Stimulated activated naive CD8-positive, alpha-beta T cell treated with anti-CD3 and anti-CD28 coated beads, Interleukin-15, amount 100 ng/mL, for 72 hours (primary cell): ENCODE measurements at regions not wholly inside any gene's neighbourhood (a gene's known extent, or its start where the extent isn't known, plus 50 kb on each side); places are given as distances from the start of the nearest gene placed in this dataset.

ENCODE experiments used
- ATAC-seq: fragments of 150-1000 bp; cut with Tn5 transposase; 2 replicates; pipeline ENCODE4 v1.10.0; 2021; ENCODE audit warnings: mild to moderate bottlenecking, moderate library complexity
- DNase-seq, 2 donors: peaks; one replicate each; pipeline ENCODE4 v3.0.0; 2021 to 2022
- H3K27ac Mint-ChIP-seq, 2 donors: one replicate each; pipeline ENCODE4 v1.8.0; 2022; ENCODE audit warnings: mild to moderate bottlenecking in 2 of 2, mixed read lengths in 2 of 2, moderate library complexity in 2 of 2
- H3K27me3 Mint-ChIP-seq: one replicate; pipeline ENCODE4 v1.8.0; 2022; ENCODE audit warnings: mixed read lengths
- H3K4me1 Mint-ChIP-seq: one replicate; pipeline ENCODE4 v1.8.0; 2022; ENCODE audit warnings: mild to moderate bottlenecking, mixed read lengths
- H3K4me3 Mint-ChIP-seq, 2 donors: one replicate each; pipeline ENCODE4 v1.8.0; 2022; ENCODE audit warnings: mild to moderate bottlenecking in 2 of 2, mixed read lengths in 2 of 2, moderate library complexity in 1 of 2
- H3K9me3 Mint-ChIP-seq, 2 donors: one replicate each; pipeline ENCODE4 v1.8.0; 2022; ENCODE audit warnings: mixed read lengths in 2 of 2

- peaks cover 19% of the 10 kb centered on the region for H3K27me3 Mint-ChIP-seq
- DNase-seq (peak in 1 of 2 donors; percentile 30), ATAC-seq (peak; percentile 82)
- H3K4me1 Mint-ChIP-seq: peaks cover 7% of the 10 kb centered on the region
- H3K27ac Mint-ChIP-seq: no peak overlapping the region
- H3K9me3 Mint-ChIP-seq: no peaks in the 10 kb centered on the region
- H3K4me3 Mint-ChIP-seq: no peak overlapping the region
Measured at GRCh38 chr15:39084674-39085530, 496.0 kb upstream of the THBS1 start.

DNA sequence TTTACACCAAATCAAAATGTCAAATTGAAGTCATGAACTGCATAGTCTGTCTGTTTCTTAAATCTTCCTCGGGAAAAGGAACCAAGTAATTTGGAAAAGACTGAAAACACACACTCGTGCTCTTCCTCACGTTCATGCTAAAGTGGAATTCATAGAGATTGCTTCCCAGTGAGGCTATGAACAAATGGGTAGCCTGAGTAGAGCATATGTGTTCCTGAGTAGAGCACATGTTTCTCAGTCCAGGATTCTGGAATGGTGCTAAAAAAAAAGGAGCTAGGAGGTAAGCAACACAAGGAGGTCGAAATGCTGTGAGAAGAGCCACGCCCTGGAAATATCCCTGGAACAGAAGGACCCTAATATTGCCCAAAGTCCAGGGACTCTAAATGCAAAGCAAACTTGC lies 494.2 kb upstream of the THBS1 start:
- DNase-seq (no peak), ATAC-seq (no peak)
- Mint-ChIP-seq H3K9me3 (no peaks in the 10 kb centered on the region), H3K4me3 (no peak overlapping the region), H3K27me3 (peaks cover 27% of the 10 kb centered on the region), H3K4me1 (peaks cover 7% of the 10 kb centered on the region), H3K27ac (no peak overlapping the region)

DNA sequence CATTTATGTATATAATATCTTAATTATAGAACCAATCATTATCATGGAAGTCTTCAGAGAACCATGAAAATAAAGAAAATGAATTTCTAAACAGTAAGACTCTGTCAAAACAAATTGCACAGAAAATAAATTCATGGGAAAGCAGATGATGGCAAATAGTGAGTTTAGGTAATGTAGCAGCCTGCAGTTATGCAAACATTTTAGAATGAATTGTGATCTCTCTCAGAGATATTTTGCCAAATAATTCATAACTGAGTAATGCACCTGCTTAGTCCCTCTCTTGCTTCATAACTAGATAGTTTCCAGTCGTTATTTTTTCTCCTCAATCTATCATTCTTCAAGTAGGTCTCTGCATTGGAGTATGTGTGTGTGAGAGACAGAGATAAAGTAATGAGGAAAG lies 492.7 kb upstream of the THBS1 start:
- Mint-ChIP-seq H3K27me3 (peaks cover 27% of the 10 kb centered on the region), H3K4me3 (no peak overlapping the region), H3K4me1 (peaks cover 7% of the 10 kb centered on the region), H3K27ac (no peak overlapping the region), H3K9me3 (no peaks in the 10 kb centered on the region)
- ATAC-seq (no peak), DNase-seq (no peak)

DNA sequence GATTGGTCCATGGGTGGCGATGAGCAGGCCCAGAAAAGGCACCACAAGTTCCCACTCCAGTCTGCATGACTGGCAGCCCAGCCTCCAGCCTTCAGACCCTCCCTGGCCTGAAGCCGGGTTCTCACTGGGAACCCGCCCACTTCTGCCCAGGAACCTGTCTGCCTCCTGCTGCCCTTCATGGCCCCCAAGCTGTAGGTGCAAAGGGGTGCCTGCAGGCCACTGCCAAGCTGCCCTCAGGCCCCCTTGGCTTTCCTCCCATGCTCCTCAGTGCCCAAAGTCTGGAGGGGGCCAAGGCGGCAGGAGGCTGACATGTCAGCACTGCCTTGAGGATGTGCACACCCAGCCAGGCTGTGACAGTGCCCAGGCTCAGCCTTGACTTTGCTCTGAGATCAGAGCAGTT lies 488.5 kb upstream of the THBS1 start:
- Mint-ChIP-seq H3K27ac (no peak overlapping the region), H3K4me1 (no peaks in the 10 kb centered on the region), H3K27me3 (peaks cover 31% of the 10 kb centered on the region), H3K9me3 (no peaks in the 10 kb centered on the region), H3K4me3 (no peak overlapping the region)
- ATAC-seq (no peak), DNase-seq (no peak)

DNA sequence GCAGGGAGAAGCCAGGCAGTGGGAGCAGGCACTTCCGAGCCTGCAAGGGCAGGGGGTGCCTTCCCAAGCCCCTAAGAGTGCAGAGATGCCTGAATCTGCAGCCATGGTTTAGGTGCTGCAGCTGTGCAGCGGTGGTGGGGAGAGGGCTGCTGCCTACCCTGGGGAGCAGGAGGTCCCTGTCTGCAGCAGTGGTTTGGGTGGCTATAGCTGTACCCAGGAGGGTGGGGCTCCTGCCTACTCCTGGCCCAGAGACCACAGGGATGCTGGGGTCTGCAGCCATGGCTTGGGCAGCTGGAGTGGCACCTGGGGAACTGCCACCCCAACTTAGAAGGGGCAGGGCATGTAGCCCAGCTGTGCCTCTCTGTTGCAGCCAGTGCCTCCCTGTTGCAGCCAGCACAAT lies 488.1 kb upstream of the THBS1 start:
- peaks cover 31% of the 10 kb centered on the region for H3K27me3 Mint-ChIP-seq
- H3K27ac Mint-ChIP-seq: no peak overlapping the region
- DNase-seq (no peak), ATAC-seq (no peak)
- H3K4me1 Mint-ChIP-seq: no peaks in the 10 kb centered on the region
- no peak overlapping the region for H3K4me3 Mint-ChIP-seq
- H3K9me3 Mint-ChIP-seq: no peaks in the 10 kb centered on the region

GRCh38 chr15:39094116-39094515 lies 486.8 kb upstream of the THBS1 start:
- DNase-seq: no peak
- Mint-ChIP-seq H3K27me3 (peaks cover 35% of the 10 kb centered on the region), H3K9me3 (no peaks in the 10 kb centered on the region), H3K27ac (no peak overlapping the region), H3K4me3 (no peak overlapping the region), H3K4me1 (no peaks in the 10 kb centered on the region)
- ATAC-seq: no peak

- H3K4me1 Mint-ChIP-seq: no peaks in the 10 kb centered on the region
- H3K27me3 Mint-ChIP-seq: peaks cover 34% of the 10 kb centered on the region
- no peaks in the 10 kb centered on the region for H3K9me3 Mint-ChIP-seq
- H3K4me3 Mint-ChIP-seq: no peak overlapping the region
- ATAC-seq (no peak), DNase-seq (no peak)
- H3K27ac Mint-ChIP-seq: no peak overlapping the region
Measured at GRCh38 chr15:39095218-39095879, 485.5 kb upstream of the THBS1 start.

GRCh38 chr15:39096608-39097205 lies 484.2 kb upstream of the THBS1 start:
- Mint-ChIP-seq H3K4me3 (no peak overlapping the region), H3K27me3 (peaks cover 31% of the 10 kb centered on the region), H3K4me1 (no peaks in the 10 kb centered on the region), H3K27ac (no peak overlapping the region), H3K9me3 (no peaks in the 10 kb centered on the region)
- no peak for ATAC-seq
- no peak for DNase-seq

DNA sequence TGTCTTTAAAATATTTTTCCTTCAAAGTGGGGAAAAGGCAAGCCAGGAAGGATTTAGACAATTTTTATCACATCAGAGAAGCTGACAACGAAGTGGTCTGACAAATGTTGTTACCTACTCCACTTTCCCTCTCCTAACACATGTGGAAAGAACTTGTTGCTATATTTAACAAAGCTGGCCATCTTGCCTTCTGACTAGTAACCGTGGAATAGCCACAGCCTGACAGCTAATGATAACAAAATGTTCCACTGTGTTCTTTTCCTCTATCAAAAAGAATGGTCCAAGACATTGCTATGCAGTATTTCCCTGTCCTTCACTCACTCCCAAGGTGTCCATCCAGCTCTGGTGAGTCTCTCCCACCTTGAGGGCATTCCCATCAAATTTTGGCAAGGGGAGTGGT lies 481.4 kb upstream of the THBS1 start:
- DNase-seq: no peak
- Mint-ChIP-seq H3K9me3 (no peaks in the 10 kb centered on the region), H3K27me3 (peaks cover 43% of the 10 kb centered on the region), H3K4me3 (no peak overlapping the region), H3K4me1 (no peaks in the 10 kb centered on the region), H3K27ac (no peak overlapping the region)
- ATAC-seq: no peak

- DNase-seq (no peak), ATAC-seq (no peak)
- H3K4me3 Mint-ChIP-seq: no peak overlapping the region
- H3K27me3 Mint-ChIP-seq: peaks cover 39% of the 10 kb centered on the region
- H3K4me1 Mint-ChIP-seq: no peaks in the 10 kb centered on the region
- no peak overlapping the region for H3K27ac Mint-ChIP-seq
- H3K9me3 Mint-ChIP-seq: no peaks in the 10 kb centered on the region
Measured at GRCh38 chr15:39100106-39100660, 480.7 kb upstream of the THBS1 start.

GRCh38 chr15:39102431-39102830 lies 478.4 kb upstream of the THBS1 start:
- Mint-ChIP-seq H3K27ac (no peak overlapping the region), H3K4me1 (no peaks in the 10 kb centered on the region), H3K9me3 (no peaks in the 10 kb centered on the region), H3K27me3 (peaks cover 32% of the 10 kb centered on the region), H3K4me3 (no peak overlapping the region)
- DNase-seq (no peak), ATAC-seq (no peak)

- H3K27me3 Mint-ChIP-seq: peaks cover 11% of the 10 kb centered on the region
- H3K4me1 Mint-ChIP-seq: no peaks in the 10 kb centered on the region
- H3K9me3 Mint-ChIP-seq: no peaks in the 10 kb centered on the region
- DNase-seq (no peak), ATAC-seq (no peak)
- H3K4me3 Mint-ChIP-seq: no peak overlapping the region
- H3K27ac Mint-ChIP-seq: no peak overlapping the region
Measured at GRCh38 chr15:39106950-39107349, 473.9 kb upstream of the THBS1 start.

- H3K9me3 Mint-ChIP-seq: no peaks in the 10 kb centered on the region
Measured at GRCh38 chr15:39108021-39108420, 472.9 kb upstream of the THBS1 start.

DNA sequence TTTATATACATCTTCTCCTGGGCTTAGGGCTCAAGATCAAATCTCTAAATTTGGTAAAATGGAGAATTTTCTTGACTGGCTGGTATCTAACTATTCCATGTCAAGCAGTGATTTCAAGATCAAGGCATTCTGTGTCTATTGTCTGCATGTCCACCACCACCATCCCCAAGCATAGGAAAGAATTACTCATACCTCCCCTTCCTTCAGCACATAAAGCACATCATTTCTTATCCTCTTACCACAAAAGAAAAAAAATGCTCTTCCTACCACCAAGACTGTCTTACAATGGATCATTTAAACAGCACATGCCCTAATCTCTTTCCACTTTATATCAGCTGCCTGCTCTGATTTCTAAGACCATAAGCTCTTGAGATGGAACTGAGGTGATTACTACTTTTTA lies 470.5 kb upstream of the THBS1 start:
- DNase-seq (no peak), ATAC-seq (no peak)
- Mint-ChIP-seq H3K27me3 (peaks cover 22% of the 10 kb centered on the region), H3K9me3 (peaks cover 0 to 6% of the 10 kb centered on the region in 2 donors), H3K27ac (no peak overlapping the region), H3K4me1 (no peaks in the 10 kb centered on the region), H3K4me3 (no peak overlapping the region)

More at GRCh38 chr15:39108021-39108420, 472.9 kb upstream of the THBS1 start:
- Mint-ChIP-seq H3K27me3 (peaks cover 10% of the 10 kb centered on the region), H3K27ac (no peak overlapping the region), H3K4me1 (no peaks in the 10 kb centered on the region), H3K4me3 (no peak overlapping the region)
- DNase-seq (no peak), ATAC-seq (no peak)

- H3K27me3 Mint-ChIP-seq: peaks cover 24% of the 10 kb centered on the region
- H3K27ac Mint-ChIP-seq: no peak overlapping the region
- no peak for DNase-seq
- no peak overlapping the region for H3K4me3 Mint-ChIP-seq
- ATAC-seq: no peak
- H3K9me3 Mint-ChIP-seq: peaks cover 0 to 7% of the 10 kb centered on the region in 2 donors
- H3K4me1 Mint-ChIP-seq: no peaks in the 10 kb centered on the region
Measured at GRCh38 chr15:39110746-39111145, 470.1 kb upstream of the THBS1 start.

- H3K4me3 Mint-ChIP-seq: no peak overlapping the region
- no peaks in the 10 kb centered on the region for H3K4me1 Mint-ChIP-seq
- DNase-seq (no peak), ATAC-seq (no peak)
- peaks cover 9 to 14% of the 10 kb centered on the region in 2 donors for H3K9me3 Mint-ChIP-seq
- H3K27ac Mint-ChIP-seq: no peak overlapping the region
- H3K27me3 Mint-ChIP-seq: peaks cover 43% of the 10 kb centered on the region
Measured at GRCh38 chr15:39113741-39114140, 467.1 kb upstream of the THBS1 start.
